PFSK-1 (cell line): ENCODE measurements at regions not wholly inside any gene's neighbourhood (a gene's known extent, or its start where the extent isn't known, plus 50 kb on each side); places are given as distances from the start of the nearest gene placed in this dataset.

ENCODE experiments used
- FOXP2 ChIP-seq: optimal IDR thresholded peaks from 2 replicates; pipeline ENCODE3; 2011; ENCODE audit warnings: borderline replicate concordance, control low read depth, inconsistent platforms; ENCODE audit not compliant: insufficient read depth; ENCODE audit errors: extremely low read length, extremely low read depth
- POLR2AphosphoS5 ChIP-seq: IDR thresholded peaks from 2 replicates; pipeline ENCODE4 v1.6.1; 2012; ENCODE audit warnings: low read depth, mild to moderate bottlenecking, control low read depth, low read length, moderate library complexity
- REST ChIP-seq, 2 experiments: IDR thresholded peaks; 2 replicates each; pipeline versions ENCODE4 v1.6.1 to v1.8.0; 2011 to 2012; ENCODE audit warnings: low read depth in 2 of 2, low read length in 2 of 2, control low read depth in 1 of 2, inconsistent platforms in 1 of 2, mild to moderate bottlenecking in 1 of 2, moderate library complexity in 1 of 2; ENCODE audit not compliant: insufficient read depth in 1 of 2
- SIN3A ChIP-seq: IDR thresholded peaks from 2 replicates; pipeline ENCODE4 v1.6.1; 2012; ENCODE audit warnings: mild to moderate bottlenecking, low read length, moderate library complexity, borderline replicate concordance; ENCODE audit not compliant: insufficient read depth
- TAF1 ChIP-seq: IDR thresholded peaks from 2 replicates; pipeline ENCODE4 v1.6.1; 2012; ENCODE audit warnings: low read length, control low read depth, borderline replicate concordance; ENCODE audit not compliant: insufficient read depth

- TF ChIP-seq SIN3A (no peak), REST (IDR thresholded peaks at IDR 0.05; ENCODE audit: insufficient read depth in 1 of 2, low read depth in 2 of 2, low read length in 2 of 2) (no peak), TAF1 (no peak)
Measured at GRCh38 chr6:19603721-19604120, 233.4 kb upstream of the ID4 start.

- TF ChIP-seq REST (IDR thresholded peaks at IDR 0.05; ENCODE audit: insufficient read depth in 1 of 2, low read depth in 2 of 2, low read length in 2 of 2) (no peak), TAF1 (no peak), POLR2AphosphoS5 (no peak), FOXP2 (no peak), SIN3A (no peak)
Measured at GRCh38 chr6:19605624-19606023, 231.5 kb upstream of the ID4 start.

- TF ChIP-seq TAF1 (no peak), REST (IDR thresholded peaks at IDR 0.05; ENCODE audit: insufficient read depth in 1 of 2, low read depth in 2 of 2, low read length in 2 of 2) (no peak), FOXP2 (no peak), SIN3A (no peak), POLR2AphosphoS5 (no peak)
Measured at GRCh38 chr6:19608546-19608945, 228.6 kb upstream of the ID4 start.

DNA sequence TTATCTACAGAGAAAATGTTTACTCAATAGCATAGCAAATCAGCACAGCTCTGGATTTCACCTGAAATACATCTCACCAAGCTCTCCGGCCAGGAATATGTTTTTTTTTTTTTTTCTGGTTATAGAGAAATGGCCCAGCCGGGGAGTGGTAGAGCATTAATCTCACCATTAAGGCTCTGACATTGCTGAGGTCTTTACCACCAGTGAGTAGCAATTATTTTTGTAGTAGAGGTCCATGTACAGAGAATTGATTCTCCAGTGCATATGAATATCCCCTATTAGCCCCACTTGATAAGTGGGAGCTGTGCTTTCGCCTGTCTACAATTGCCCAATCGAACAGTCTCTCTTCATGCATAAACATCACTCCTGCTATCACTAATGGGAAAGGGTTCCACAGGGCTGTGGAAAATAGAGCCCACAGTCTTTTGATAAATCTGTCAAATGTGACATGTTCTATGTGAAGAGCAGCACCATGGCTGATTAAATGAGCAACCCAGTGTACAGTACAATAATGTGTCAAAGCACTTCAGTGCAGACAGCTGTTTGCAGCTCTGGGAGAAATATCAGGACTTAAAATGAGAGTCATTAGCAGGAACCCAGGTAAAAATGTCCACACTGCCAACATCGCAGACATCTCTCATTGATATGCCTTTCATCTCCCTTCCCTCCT lies 227.1 kb upstream of the ID4 start:
- TF ChIP-seq FOXP2, result no peak
- no peak for TF ChIP-seq POLR2AphosphoS5
- TF ChIP-seq SIN3A, result no peak
- no peak for TF ChIP-seq REST (IDR thresholded peaks at IDR 0.05; ENCODE audit: insufficient read depth in 1 of 2, low read depth in 2 of 2, low read length in 2 of 2)
- no peak for TF ChIP-seq TAF1

GRCh38 chr6:19613678-19614077 lies 223.5 kb upstream of the ID4 start:
- TF ChIP-seq TAF1, result no peak
- peak in 1 of 2 experiments; percentile 80; a peak in 2 of 4 replicates for TF ChIP-seq REST (IDR thresholded peaks at IDR 0.05; ENCODE audit: insufficient read depth in 1 of 2, low read depth in 2 of 2, low read length in 2 of 2)
